NCI-H2107 treated with DMSO at 0.1 percent for 48 hours (cell line): ENCODE measurements at regions not wholly inside any gene's neighbourhood (a gene's known extent, or its start where the extent isn't known, plus 50 kb on each side); places are given as distances from the start of the nearest gene placed in this dataset.
"Not testable (repeated sequence)": the region's sequence is repeated elsewhere in the genome, so short reads cannot be mapped to it uniquely, and the experiment has no call there.

Experiments used
- DNase-seq: peaks from one replicate; lab custom pipeline; 2025; ENCODE audit not compliant: unreplicated experiment; lab: John Stamatoyannopoulos, UW

- no peak for DNase-seq
Measured at GRCh38 chr2:3115301-3116042, 262.1 kb downstream of the EIPR1 start.

GRCh38 chr2:3114406-3115185, 263.0 kb downstream of the EIPR1 start:
- DNase-seq, result no peak

GRCh38 chr2:3113769-3114168, 263.8 kb downstream of the EIPR1 start:
- no peak for DNase-seq

GRCh38 chr2:3113122-3113521, 264.5 kb downstream of the EIPR1 start:
- no peak for DNase-seq

- DNase-seq, result no peak
Measured at GRCh38 chr2:3112553-3112952, 265.1 kb downstream of the EIPR1 start.

GRCh38 chr2:3112131-3112530, 265.5 kb downstream of the EIPR1 start:
- DNase-seq, result no peak

GRCh38 chr2:3110994-3111666, 266.5 kb downstream of the EIPR1 start:
- DNase-seq, result no peak

- DNase-seq, result no peak
Measured at GRCh38 chr2:3110555-3110954, 267.1 kb downstream of the EIPR1 start.

- no peak for DNase-seq
Measured at GRCh38 chr2:3108710-3109702, 268.6 kb downstream of the EIPR1 start.

GRCh38 chr2:3108105-3108504, 269.5 kb downstream of the EIPR1 start:
- no peak for DNase-seq

- DNase-seq, result no peak
Measured at GRCh38 chr2:3107567-3107966, 270.1 kb downstream of the EIPR1 start.

GRCh38 chr2:3105814-3106569, 271.6 kb downstream of the EIPR1 start:
- no peak for DNase-seq

GRCh38 chr2:3104958-3105813, 272.4 kb downstream of the EIPR1 start:
- not testable (repeated sequence) for DNase-seq

- DNase-seq, result no peak
Measured at GRCh38 chr2:3104261-3104660, 273.4 kb downstream of the EIPR1 start.

- DNase-seq, result no peak
Measured at GRCh38 chr2:3102922-3103569, 274.6 kb downstream of the EIPR1 start.

- DNase-seq, result no peak
Measured at GRCh38 chr2:3102081-3102921, 275.3 kb downstream of the EIPR1 start.
